IMR-90 (cell line): ENCODE measurements at regions not wholly inside any gene's neighbourhood (a gene's known extent, or its start where the extent isn't known, plus 50 kb on each side); places are given as distances from the start of the nearest gene placed in this dataset.

Experiments used
- ATAC-seq: fragments of 200-7000 bp; cut with Tn5 transposase; 2 replicates; pipeline ENCODE4 v1.9.1; 2020; ENCODE audit warnings: low read depth, mild to moderate bottlenecking, moderate library complexity
- BruUV-seq: library from RNA; stranded (reverse); fragments of 400-500 nt; replicated peaks from 2 replicates; lab custom pipeline; 2021; lab: Mats Ljungman, UMichigan
- CTCF ChIA-PET: fragments of 300-600 bp; formaldehyde crosslinking; extraction: SDS; loops from one replicate; lab custom pipeline; 2021; ENCODE audit warnings: antibody characterized with exemption; lab: Yijun Ruan, JAX
- POLR2A ChIA-PET: fragments of 300-600 bp; sonication (Branson Sonifier 250); formaldehyde crosslinking; loops from one replicate; lab custom pipeline; 2022; ENCODE audit warnings: antibody characterized with exemption; ENCODE audit not compliant: unreplicated experiment; lab: Charles Lee
- DNase-seq: peaks from one replicate; pipeline ENCODE4 v3.0.0; 2013
- H2AFZ ChIP-seq: replicated peaks from 2 replicates; pipeline ENCODE3; 2013; ENCODE audit warnings: low read length, mild to moderate bottlenecking; ENCODE audit not compliant: poor library complexity
- H2AK5ac ChIP-seq: 2 replicates; pipeline ENCODE4 v1.6.1; 2013; ENCODE audit warnings: low read depth, low read length, inconsistent platforms
- H2AK9ac ChIP-seq: replicated peaks from 2 replicates; pipeline ENCODE3; 2013; ENCODE audit warnings: mild to moderate bottlenecking, low read depth, low read length, moderate library complexity; ENCODE audit not compliant: poor library complexity
- H2BK120ac ChIP-seq: 2 replicates; pipeline ENCODE4 v1.6.1; 2013; ENCODE audit warnings: low read depth, low read length, inconsistent platforms
- H2BK15ac ChIP-seq: 3 replicates; pipeline ENCODE4 v1.6.1; 2013; ENCODE audit warnings: low read depth, low read length, inconsistent platforms
- H2BK20ac ChIP-seq: 2 replicates; pipeline ENCODE4 v1.6.1; 2013; ENCODE audit warnings: low read depth, mild to moderate bottlenecking, inconsistent platforms, low read length, moderate library complexity
- H2BK5ac ChIP-seq: 2 replicates; pipeline ENCODE4 v1.6.1; 2013; ENCODE audit warnings: mild to moderate bottlenecking, low read depth, low read length, inconsistent platforms; ENCODE audit not compliant: poor library complexity, severe bottlenecking
- H3K14ac ChIP-seq: replicated peaks from 2 replicates; pipeline ENCODE4 v1.6.1; 2013; ENCODE audit warnings: low read depth, low read length, inconsistent platforms
- H3K18ac ChIP-seq: 2 replicates; pipeline ENCODE4 v1.6.1; 2013; ENCODE audit warnings: low read depth, low read length, control low read depth
- H3K23ac ChIP-seq: 2 replicates; pipeline ENCODE4 v1.6.1; 2013; ENCODE audit warnings: low read depth, low read length, inconsistent platforms
- H3K27ac ChIP-seq: 2 replicates; pipeline ENCODE4 v1.5.1; 2013; ENCODE audit warnings: mild to moderate bottlenecking, control low read depth, low read length; ENCODE audit not compliant: insufficient read depth
- H3K27me3 ChIP-seq: 2 replicates; pipeline ENCODE4 v1.6.1; 2013; ENCODE audit warnings: low read length; ENCODE audit not compliant: control insufficient read depth, insufficient read depth
- H3K36me3 ChIP-seq: 2 replicates; pipeline ENCODE4 v1.6.1; 2013; ENCODE audit warnings: low read length, mixed read lengths; ENCODE audit not compliant: control insufficient read depth, insufficient read depth
- H3K4ac ChIP-seq: 2 replicates; pipeline ENCODE4 v1.6.1; 2013; ENCODE audit warnings: low read depth, low read length, inconsistent platforms
- H3K4me1 ChIP-seq: 2 replicates; pipeline ENCODE4 v1.6.1; 2013; ENCODE audit warnings: low read length, mixed read lengths; ENCODE audit not compliant: control insufficient read depth, insufficient read depth
- H3K4me2 ChIP-seq: 2 replicates; pipeline ENCODE4 v1.6.1; 2013; ENCODE audit warnings: low read depth, mild to moderate bottlenecking, control low read depth, low read length, moderate library complexity
- H3K4me3 ChIP-seq: 2 replicates; pipeline ENCODE4 v1.5.1; 2013; ENCODE audit warnings: low read depth, mild to moderate bottlenecking, control low read depth, low read length, moderate library complexity; ENCODE audit not compliant: insufficient read depth
- H3K56ac ChIP-seq: 2 replicates; pipeline ENCODE4 v1.6.1; 2013; ENCODE audit warnings: low read length, inconsistent platforms; ENCODE audit not compliant: insufficient read depth; ENCODE audit errors: extremely low read depth
- H3K79me1 ChIP-seq, 2 experiments: 2 replicates each; pipeline ENCODE4 v1.6.1; 2013; ENCODE audit warnings: low read length in 2 of 2, inconsistent platforms in 1 of 2, low read depth in 1 of 2
- H3K9ac ChIP-seq: 2 replicates; pipeline ENCODE4 v1.6.1; 2013; ENCODE audit warnings: low read depth, low read length, control low read depth
- H3K9me1 ChIP-seq: 2 replicates; pipeline ENCODE4 v1.6.1; 2013; ENCODE audit warnings: low read length, inconsistent platforms; ENCODE audit not compliant: insufficient read depth
- H3K9me3 ChIP-seq: 2 replicates; pipeline ENCODE4 v1.6.1; 2013; ENCODE audit warnings: low read length; ENCODE audit not compliant: control insufficient read depth, insufficient read depth
- H4K20me1 ChIP-seq: 2 replicates; pipeline ENCODE4 v1.6.1; 2013; ENCODE audit warnings: low read length, inconsistent platforms; ENCODE audit not compliant: insufficient read depth
- H4K5ac ChIP-seq: 2 replicates; pipeline ENCODE4 v1.6.1; 2013; ENCODE audit warnings: mild to moderate bottlenecking, low read depth, low read length, control low read depth
- H4K8ac ChIP-seq, 2 experiments: 2 replicates each; pipeline ENCODE4 v1.6.1; 2013; ENCODE audit warnings: low read depth in 2 of 2, low read length in 2 of 2, control low read depth in 1 of 2, inconsistent platforms in 1 of 2
- H4K91ac ChIP-seq: 2 replicates; pipeline ENCODE4 v1.6.1; 2013; ENCODE audit warnings: low read depth, low read length, inconsistent platforms; ENCODE audit not compliant: insufficient read depth
- CTCF ChIP-seq: conservative IDR thresholded peaks from 2 replicates; pipeline ENCODE4 v1.5.1; 2012; ENCODE audit warnings: mild to moderate bottlenecking, low read depth, low read length, improper control_type of control experiment
- ELK1 ChIP-seq: fragments of 150-350 bp; IDR thresholded peaks from 2 replicates; pipeline ENCODE4 v1.6.1; 2016; ENCODE audit warnings: low read depth, mild to moderate bottlenecking, low read length, moderate library complexity, borderline replicate concordance
- MXI1 ChIP-seq: IDR thresholded peaks from 2 replicates; pipeline ENCODE4 v1.6.1; 2012; ENCODE audit warnings: low read depth, mild to moderate bottlenecking, low read length, moderate library complexity, borderline replicate concordance
- POLR2A ChIP-seq: IDR thresholded peaks from 2 replicates; pipeline ENCODE4 v1.6.1; 2012; ENCODE audit warnings: mild to moderate bottlenecking, low read depth, low read length
- SMC3 ChIP-seq: fragments of 150-350 bp; IDR thresholded peaks from 2 replicates; pipeline ENCODE4 v1.6.1; 2016; ENCODE audit warnings: low read depth, mild to moderate bottlenecking, antibody characterized with exemption, low read length, moderate library complexity
- USF2 ChIP-seq: fragments of 150-350 bp; IDR thresholded peaks from 2 replicates; pipeline ENCODE4 v1.6.1; 2017; ENCODE audit warnings: mild to moderate bottlenecking, antibody characterized with exemption, low read length, low read depth
- WGBS, 2 experiments: methylation state at CpG; one replicate each; pipeline versions ENCODE4 v1.1.5 to v1.1.7; 2013; ENCODE audit warnings: missing lambda C conversion rate in 2 of 2; ENCODE audit not compliant: insufficient read length in 1 of 2; ENCODE audit errors: extremely low coverage in 2 of 2; 5-methylcytosine and 5-hydroxymethylcytosine counted together
- dilution Hi-C: fragments of 300-500 bp; cut with HindIII; formaldehyde crosslinking; loops from one replicate; pipeline ENCODE4 v1.14.3; 2018; ENCODE audit warnings: low sequenced_read_pairs; ENCODE audit not compliant: unreplicated experiment
- in situ Hi-C: fragments of 300-500 bp; cut with MboI; formaldehyde crosslinking; loops from 3 replicates; pipeline ENCODE4 v1.14.3; 2019; ENCODE audit warnings: low sequenced_read_pairs, inconsistent platforms, mixed read lengths
- intact Hi-C: fragments of 100-400 bp; cut with micrococcal nuclease; formaldehyde crosslinking; loops from 2 replicates; pipeline ENCODE4 v1.10.0; 2022

GRCh38 chr5:5061836-5062235 lies 78.3 kb upstream of the ADAMTS16 start:
- BruUV-seq: no TSS peak
- H3K14ac ChIP-seq: no peak overlapping the region
- no peaks in the 10 kb centered on the region for H3K36me3 ChIP-seq
- H2BK120ac ChIP-seq: no peak overlapping the region
- dilution Hi-C loops (no loop called here), in situ Hi-C loops (no loop called here), intact Hi-C loops (no loop called here)
- no peaks in the 10 kb centered on the region for H3K4me1 ChIP-seq
- H3K9me1 ChIP-seq: no peaks in the 10 kb centered on the region
- WGBS, 2 experiments: no CpG with 5 or more reads among the region's 12 CpGs
- H2AK9ac ChIP-seq: no peak overlapping the region
- no peak overlapping the region for H4K91ac ChIP-seq
- no peak overlapping the region for H2BK5ac ChIP-seq
- TF ChIP-seq CTCF (no peak), MXI1 (no peak), USF2 (no peak), SMC3 (no peak), ELK1 (no peak), POLR2A (no peak)
- no peak overlapping the region for H2BK15ac ChIP-seq
- no peak for ATAC-seq
- H3K4me2 ChIP-seq: no peak overlapping the region
- H3K9ac ChIP-seq: no peak overlapping the region
- no peak overlapping the region for H3K18ac ChIP-seq
- no peaks in the 10 kb centered on the region for H4K20me1 ChIP-seq
- H3K4ac ChIP-seq: no peak overlapping the region
- H2AK5ac ChIP-seq: no peak overlapping the region
- H4K5ac ChIP-seq: no peak overlapping the region
- no peak overlapping the region for H2BK20ac ChIP-seq
- POLR2A ChIA-PET: no interaction called here
- H3K79me1 ChIP-seq: no peaks in the 10 kb centered on the region
- H3K27me3 ChIP-seq: no peaks in the 10 kb centered on the region
- H3K56ac ChIP-seq: no peak overlapping the region
- H3K23ac ChIP-seq: no peak overlapping the region
- no peak overlapping the region for H2AFZ ChIP-seq
- peaks cover 20% of the 10 kb centered on the region for H3K9me3 ChIP-seq
- CTCF ChIA-PET: no interaction called here
- no peak overlapping the region for H3K27ac ChIP-seq
- no peak overlapping the region for H3K4me3 ChIP-seq
- DNase-seq: no peak
- H4K8ac ChIP-seq: no peak overlapping the region
